Stimulated activated CD8-positive, alpha-beta memory T cell treated with anti-CD3 and anti-CD28 coated beads, Interleukin-15, amount 100 ng/mL, for 1 hour (primary cell): ENCODE measurements at regions not wholly inside any gene's neighbourhood (a gene's known extent, or its start where the extent isn't known, plus 50 kb on each side); places are given as distances from the start of the nearest gene placed in this dataset.

Experiments used
- DNase-seq: peaks from one replicate; pipeline ENCODE4 v3.0.0-alpha.2; 2020; ENCODE audit warnings: low read depth

GRCh38 chr5:68748101-68748500 is 345.7 kb upstream of the SLC30A5 start:
- no peak for DNase-seq

DNA sequence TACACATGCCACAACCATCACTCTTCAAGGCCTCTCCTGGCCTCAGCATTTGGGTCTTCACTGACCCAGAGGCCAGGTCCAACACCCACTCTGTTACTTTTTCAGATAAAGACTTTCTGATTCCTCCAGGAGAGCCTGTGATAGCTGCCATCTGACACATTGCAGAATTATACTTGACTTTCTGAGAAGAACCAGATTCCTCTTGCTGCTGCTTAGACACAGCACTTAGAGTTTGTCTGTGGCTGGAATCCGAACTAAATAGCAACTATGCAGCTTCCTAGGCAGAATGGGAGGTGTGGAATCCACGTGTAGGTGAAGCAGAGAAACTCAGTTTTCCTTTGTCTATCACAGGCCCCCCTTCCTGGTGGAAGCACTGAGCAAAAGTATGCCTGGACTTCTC is 344.7 kb upstream of the SLC30A5 start:
- DNase-seq = no peak

DNA sequence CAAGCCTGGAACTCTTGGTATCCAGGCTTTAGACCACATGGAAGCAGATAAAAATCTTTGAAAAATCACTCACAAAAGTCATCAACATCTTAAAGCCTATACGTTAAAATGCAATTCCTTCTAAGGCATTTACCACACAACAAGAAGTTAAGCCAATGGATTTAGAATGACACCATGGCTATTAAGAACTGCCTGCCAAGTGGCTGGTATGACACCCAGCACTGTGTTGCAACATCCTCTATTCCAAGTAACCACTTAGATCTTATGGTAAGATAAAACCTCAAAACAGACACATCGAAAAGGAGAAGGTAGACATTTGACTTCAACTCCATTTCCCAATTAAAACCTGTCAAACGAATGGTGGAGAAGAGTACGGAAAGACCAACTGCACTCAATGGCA is 344.2 kb upstream of the SLC30A5 start:
- no peak for DNase-seq

GRCh38 chr5:68751661-68752060 is 342.2 kb upstream of the SLC30A5 start:
- DNase-seq = no peak

DNA sequence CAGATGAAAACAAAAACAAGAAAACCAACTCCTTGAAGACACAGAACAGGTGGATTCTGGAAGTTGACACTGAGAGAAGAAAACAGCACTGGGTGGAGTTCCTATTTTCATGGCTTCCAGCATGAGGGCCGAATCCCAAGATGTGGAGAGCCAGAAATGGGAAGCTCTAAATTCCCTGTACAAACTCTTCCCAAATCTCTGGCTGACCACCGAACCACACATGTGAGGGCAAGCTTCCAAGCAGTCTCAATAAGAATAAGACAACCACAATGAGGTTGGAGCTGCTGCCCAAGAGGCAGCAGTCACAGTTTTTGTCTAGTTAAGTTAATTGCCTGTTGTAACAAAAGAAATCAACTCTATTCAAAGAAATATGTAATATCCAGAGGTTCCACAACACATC is 339.3 kb upstream of the SLC30A5 start:
- DNase-seq = no peak

DNA sequence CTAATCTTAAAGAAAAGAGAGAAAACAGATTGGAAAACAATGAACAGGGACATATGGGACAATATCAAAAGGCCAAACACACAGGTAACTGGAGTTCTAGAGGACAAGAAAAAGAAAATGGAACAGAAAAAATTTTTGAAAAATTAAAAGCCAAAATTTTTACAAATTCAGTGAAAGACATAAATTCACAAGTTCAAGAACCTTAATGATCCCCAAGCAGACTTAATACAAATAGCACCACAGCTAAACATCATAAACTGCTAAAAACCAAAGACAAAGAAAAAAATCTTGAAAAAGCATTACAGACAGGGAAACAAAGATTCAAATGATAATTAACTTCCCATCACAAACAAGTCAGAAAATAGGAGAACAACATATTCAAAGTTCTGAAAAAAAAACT is 338.5 kb upstream of the SLC30A5 start:
- DNase-seq = no peak

- no peak for DNase-seq
Observed at GRCh38 chr5:68757006-68757405, 336.8 kb upstream of the SLC30A5 start.

GRCh38 chr5:68757626-68758212 is 336.1 kb upstream of the SLC30A5 start:
- DNase-seq = no peak

DNA sequence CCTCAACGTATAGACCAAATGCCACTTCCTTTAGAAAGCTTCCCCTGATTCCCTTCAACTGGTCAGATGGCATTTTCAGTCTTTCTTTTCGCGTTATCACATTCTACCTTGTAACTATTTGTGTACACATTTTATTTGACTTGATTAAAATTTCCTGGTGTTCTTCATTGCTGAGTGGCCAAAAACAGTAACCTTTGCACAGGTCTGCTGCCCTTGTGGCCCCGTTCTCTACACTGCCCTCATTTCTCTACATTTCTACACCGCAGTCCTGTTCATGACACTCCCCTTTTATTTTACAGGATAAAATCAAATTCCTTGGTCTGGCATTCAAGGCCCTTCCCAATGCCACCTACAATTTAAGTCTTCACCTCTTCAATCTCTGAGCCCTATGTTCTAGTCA is 334.2 kb upstream of the SLC30A5 start:
- DNase-seq = no peak

DNA sequence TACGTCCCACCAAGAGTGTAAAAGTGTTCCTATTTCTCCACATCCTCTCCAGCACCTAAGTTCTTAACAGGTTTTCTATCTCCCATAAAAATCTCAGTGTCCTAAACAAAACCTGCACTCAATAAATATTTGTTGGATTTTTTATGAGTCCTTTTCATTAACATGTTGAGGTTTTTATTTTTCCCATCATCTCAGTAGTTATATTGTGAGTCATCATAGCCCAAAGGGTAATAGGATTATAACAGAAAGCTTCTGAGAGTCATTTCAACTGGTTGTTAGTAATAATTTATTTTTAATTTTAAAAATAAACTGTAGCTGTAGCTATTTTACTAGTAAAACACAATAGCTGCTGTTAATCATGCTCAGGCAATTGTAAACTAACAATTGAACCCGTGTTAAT is 331.6 kb upstream of the SLC30A5 start:
- no peak for DNase-seq

GRCh38 chr5:68766952-68767464 is 326.8 kb upstream of the SLC30A5 start:
- DNase-seq = no peak

DNA sequence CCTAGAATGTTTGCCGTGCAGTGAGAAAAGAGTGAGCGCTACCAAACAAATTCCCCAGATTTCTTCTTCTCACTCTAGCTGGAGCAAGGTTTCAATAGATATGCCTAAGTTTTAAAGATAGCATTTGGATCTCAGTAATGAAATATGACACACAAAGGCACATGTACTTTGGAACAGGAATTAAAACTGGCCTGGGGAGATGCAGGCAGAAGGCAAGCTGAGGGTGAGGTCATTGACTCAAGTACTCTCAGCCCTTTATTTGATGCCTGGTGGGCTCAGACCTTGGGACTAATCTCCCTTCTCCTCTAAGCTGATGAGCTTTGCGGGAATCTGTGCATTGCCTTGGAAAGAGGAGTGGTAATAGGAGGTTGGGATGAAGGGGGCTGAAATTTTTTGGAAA is 323.3 kb upstream of the SLC30A5 start:
- no peak for DNase-seq

GRCh38 chr5:68771221-68771620 is 322.6 kb upstream of the SLC30A5 start:
- DNase-seq = no peak

DNA sequence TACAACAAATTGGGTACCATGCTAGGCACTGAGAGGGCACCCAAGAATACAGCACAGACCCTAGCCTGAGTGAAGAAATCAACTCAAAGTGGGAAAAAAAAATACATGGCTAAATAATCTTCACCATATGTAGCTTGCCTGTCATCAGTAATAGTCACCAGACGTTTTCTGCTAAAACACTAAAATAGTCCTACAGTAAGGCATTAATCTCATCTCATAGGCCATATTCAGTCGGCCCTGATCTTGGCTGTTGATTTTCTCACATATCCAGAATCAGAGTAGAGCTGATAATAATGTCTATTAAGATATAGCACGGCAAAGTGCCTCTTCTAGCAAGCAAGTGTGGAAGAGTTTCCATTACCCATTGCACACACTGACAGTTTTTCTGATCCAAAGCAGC is 322.1 kb upstream of the SLC30A5 start:
- DNase-seq = no peak

- DNase-seq = no peak
Observed at GRCh38 chr5:68776381-68776780, 317.4 kb upstream of the SLC30A5 start.

- DNase-seq = no peak
Observed at GRCh38 chr5:68777135-68777534, 316.7 kb upstream of the SLC30A5 start.

DNA sequence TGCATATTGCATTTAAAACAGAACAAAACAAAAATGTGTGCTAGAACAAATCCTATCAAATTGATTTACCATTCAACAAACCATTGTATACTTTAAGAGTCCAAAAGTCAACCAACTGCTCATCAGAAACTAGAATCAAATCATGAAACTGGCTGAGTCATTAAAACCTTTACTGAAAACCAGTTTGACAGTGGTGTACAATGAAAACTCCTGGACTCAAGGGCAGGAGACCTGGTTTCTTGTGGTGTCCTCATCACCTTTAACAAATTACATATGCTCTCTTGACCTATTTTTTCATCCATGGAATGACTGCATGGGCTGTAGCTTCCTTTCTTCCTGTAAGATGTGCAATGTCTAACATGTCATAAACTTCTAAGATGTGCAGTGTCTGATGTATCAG is 315.3 kb upstream of the SLC30A5 start:
- DNase-seq = no peak

GRCh38 chr5:68780299-68780955 is 313.4 kb upstream of the SLC30A5 start:
- no peak for DNase-seq

DNA sequence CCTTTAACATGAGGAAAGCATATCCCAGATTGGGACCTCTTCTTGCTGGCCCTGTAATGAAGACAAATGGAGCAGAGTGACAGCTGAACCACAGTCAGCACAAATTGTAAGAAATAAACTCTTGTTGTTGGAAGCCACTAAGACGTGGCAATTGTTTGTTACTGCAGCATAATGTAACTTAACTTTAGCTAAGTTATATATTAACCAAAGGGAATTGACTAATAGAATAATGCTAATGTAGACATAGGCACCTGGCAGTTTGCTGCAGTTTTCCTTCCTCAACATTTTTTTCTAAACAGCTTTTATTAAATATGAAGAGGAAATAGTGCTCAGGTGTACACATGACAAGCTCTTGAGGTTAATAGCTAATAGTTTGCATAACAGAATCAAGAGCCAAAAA is 300.7 kb upstream of the SLC30A5 start:
- DNase-seq = no peak

DNA sequence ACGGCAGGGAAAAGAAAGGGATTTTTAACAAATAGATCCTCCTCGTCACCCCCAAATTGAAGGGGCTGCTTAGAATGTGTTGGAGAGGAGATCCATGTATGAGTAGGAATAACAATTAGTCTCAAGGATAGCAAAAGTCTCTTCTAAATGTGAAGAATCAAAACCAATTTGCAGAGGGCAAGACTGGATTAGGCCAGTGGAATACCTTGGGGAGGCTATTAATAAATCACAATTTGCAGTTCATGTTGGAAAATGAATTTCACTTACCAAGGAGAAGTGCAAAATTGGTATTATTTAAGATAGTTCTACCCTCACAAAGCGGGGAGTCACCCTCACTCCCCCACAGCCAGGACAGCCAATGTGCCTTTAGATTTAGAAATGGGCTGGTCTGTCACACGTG is 299.8 kb upstream of the SLC30A5 start:
- no peak for DNase-seq

- no peak for DNase-seq
Observed at GRCh38 chr5:68795190-68795589, 298.6 kb upstream of the SLC30A5 start.

DNA sequence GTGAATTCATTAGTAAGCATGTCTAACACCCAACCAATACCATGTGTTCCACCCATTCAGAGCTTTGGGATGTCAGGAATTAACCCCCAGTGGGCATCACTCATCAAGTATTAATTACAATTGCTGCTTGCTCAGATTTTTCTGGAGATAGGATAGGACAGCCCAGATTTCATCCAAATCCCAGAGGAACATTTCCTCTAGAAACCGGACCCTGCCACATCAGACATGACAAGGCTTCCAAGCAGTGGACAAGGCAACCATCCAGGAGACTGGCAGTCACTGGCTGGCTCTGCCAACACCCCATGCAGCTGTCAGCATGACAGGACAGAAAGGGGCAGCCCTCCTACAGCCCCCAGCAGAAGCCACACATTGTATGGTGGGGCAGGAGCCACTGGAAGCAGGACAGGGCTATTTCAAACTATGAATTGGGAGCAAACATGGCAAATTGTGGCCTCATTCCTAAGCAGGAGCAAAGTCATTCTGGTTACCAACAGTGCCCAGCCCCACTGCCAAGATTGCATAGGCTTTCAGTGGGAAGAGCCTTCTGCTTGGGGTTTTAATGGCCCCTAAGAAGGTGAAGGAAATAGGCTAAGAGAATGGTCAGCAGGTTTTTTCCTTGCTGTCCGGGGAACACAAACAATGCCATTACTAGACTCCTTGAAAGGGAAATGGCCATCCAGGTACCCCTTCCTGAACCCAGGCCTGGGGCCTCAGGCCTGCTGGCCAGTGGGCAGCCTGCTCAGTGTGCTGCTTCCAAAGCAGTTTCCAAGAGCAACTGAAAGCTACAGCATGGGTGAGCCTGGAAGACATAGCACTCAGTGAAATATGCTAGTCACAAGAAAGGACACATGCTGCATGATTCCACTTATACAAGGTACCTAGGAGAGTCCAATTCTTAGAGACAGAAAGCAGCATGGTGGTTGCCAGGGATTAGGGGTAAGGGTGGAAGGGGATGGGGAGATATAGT is 294.7 kb upstream of the SLC30A5 start:
- no peak for DNase-seq

- DNase-seq = no peak
Observed at GRCh38 chr5:68802430-68802829, 291.4 kb upstream of the SLC30A5 start.
